NCI-H2081 (cell line): ENCODE measurements at regions not wholly inside any gene's neighbourhood (a gene's known extent, or its start where the extent isn't known, plus 50 kb on each side); places are given as distances from the start of the nearest gene placed in this dataset.
"Not testable (repeated sequence)": the region's sequence is repeated elsewhere in the genome, so short reads cannot be mapped to it uniquely, and the experiment has no call there.

Source experiments
- DNase-seq, 2 experiments: peaks; one replicate each; lab custom pipeline; 2025; lab: John Stamatoyannopoulos, UW

DNA sequence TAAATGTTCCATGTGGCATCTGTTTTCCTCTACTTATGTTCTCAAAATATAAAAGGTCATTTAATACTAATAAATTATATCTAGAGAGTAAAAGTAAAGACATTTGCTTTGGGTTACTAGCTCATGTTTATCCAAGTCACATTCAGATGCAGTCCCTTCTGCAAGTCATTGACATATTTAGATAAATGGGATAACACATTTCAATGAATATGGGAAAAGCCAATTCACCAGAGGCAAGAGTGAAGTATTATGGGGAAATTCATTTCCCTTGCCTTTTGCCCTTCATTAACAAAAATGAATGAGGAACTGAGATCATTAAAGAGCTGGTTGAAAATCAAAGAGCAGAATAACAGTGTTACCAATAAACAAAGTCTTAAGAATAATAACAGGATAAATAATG lies 306.2 kb upstream of the FSTL5 start:
- DNase-seq: no peak

DNA sequence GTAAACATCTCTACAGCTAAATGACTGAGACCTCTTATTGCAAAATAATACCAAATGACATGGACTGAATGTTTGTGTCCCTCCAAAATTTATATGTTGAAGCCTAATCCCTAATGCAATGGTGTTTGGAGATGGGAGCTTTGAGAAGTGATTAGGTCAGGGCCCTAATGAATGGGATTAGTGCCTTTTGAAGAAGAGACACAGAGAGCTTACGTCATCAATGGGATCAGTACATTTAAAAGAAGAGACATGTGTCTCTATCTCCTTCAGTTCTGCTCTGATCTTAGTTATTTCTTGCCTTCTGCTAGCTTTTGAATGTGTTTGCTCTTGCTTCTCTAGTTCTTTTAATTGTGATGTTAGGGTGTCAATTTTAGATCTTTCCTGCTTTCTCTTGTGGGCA lies 301.6 kb upstream of the FSTL5 start:
- DNase-seq: not testable (repeated sequence)

DNA sequence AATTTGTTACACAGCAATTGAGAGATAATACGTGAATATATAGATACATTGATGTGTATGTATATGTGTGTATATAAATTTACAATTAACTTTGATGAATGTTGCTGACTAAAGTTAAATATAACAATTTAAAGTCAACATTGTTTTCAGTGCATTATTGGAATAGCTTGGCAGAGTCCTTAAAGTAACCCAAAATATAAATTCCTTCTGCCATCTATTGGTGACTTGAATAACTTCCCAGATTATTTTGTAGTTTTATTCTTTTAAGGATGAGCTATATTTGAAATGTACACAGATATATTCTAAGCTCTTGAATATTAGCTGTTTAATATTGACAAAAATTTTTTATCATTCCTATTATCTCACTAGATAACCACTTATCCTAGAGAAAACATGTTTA lies 298.2 kb upstream of the FSTL5 start:
- DNase-seq: peak in 1 of 2 experiments; percentile 4

DNA sequence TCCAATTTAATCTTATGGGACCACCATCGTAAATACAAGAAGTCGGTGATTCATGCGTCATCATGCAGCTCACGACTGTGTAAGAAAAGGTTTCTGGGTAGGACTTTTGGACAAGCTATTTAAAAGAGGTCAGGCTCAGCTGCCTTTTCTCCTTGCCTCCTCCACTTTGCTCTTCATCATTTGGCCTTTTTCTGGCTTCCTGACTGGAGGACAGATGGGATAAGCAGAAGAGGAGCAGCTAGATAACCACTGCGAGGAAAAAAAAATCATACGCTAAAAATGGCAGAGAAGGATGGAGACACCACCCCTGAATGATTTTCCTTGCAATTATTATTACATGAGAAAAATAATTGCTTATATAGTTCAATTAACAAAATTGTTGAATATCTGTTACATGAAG lies 294.3 kb upstream of the FSTL5 start:
- DNase-seq: no peak

DNA sequence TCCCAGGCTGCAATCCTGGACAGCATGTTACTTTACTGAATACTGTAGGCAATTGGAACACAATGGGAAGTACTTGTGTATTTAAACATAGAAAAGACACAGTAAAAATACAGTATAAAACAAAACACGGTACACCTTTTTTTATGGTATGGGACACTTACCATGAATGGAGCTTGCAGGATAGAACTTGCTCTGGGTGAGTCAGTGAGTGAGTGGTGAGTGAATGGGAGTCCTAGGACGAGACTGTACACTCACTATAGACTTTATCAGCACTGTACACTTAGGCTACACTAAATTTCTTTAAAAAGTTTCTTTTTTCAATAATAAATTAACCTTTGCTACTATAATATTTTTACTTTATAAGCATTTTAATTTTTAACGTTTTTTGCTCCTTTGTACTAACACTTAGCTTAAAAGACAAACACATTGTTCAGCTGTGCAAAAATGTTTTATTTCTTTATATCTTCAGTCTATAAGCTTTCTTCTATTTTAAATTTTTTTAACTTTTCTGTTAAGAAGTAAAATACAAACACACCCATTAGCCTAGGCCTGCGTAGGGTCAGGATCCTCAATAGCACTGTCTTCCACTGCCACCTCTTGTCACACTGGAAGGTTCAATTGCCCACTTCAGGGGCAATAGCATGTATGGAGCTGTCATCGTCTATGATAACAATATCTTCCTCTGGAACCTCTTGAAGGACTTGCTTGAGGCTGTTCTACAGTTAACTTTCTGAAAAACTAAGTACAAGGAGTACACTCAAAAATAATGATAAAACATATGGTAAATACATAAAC lies 293.5 kb upstream of the FSTL5 start:
- DNase-seq: no peak

DNA sequence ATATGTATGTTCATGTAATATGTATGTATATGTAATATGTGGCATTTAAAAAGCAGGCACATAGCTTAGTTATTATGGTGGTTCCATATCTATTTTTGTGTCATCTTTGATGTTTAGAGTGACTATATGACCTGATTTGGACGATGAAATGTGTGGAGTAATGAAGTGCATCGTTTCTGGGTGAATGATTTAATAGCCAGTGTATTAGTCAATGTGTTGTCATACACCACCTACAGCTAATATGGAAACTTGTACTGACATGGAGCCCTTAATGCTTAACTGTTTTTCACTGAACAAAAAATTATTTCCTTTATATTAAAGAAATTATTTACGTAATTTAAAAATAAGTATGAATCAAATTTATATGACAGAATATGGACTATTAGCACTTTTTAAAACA lies 292.3 kb upstream of the FSTL5 start:
- no peak for DNase-seq

DNA sequence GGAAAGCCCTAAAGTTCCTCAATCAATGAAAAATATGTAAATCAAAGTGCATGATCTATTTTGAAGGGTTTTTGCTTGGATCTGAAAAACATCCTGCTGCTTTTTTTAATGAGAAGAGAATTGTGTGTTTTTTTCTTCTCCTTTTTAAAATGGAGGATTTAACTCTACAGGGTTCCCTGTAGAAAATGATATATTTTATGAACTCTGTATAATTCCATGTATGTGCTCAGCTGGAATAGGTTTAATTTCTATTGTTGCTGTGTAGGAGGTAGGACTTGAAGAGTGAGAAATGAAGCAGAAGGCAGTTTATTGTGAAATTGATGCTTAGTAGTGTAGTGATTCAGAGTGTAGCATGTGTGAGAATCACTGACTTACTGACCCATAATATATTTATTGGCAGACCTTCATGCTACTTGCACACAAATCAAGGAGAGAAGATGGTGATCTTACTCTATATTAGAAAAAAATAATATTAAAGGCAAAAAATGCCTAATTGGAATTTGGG lies 286.8 kb upstream of the FSTL5 start:
- DNase-seq: peak in 1 of 2 experiments; percentile 58

DNA sequence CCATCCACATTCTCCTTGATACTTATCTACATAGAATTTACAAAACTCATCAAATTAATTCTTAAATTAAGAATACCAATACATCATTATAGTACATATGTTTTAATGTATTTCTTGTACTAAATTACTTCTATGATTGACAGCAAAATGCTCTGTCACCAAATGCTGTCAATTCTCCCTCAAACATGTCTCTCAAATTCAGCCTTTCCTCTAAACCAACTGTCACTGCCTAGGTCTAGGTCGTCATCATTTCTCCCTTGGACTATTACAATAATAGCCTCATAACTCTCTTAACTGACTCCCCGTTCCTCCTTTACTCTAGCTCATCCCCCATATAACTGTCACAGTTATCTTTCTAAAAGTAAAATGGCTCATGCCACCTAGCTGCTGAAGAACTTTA lies 279.7 kb upstream of the FSTL5 start:
- no peak for DNase-seq

DNA sequence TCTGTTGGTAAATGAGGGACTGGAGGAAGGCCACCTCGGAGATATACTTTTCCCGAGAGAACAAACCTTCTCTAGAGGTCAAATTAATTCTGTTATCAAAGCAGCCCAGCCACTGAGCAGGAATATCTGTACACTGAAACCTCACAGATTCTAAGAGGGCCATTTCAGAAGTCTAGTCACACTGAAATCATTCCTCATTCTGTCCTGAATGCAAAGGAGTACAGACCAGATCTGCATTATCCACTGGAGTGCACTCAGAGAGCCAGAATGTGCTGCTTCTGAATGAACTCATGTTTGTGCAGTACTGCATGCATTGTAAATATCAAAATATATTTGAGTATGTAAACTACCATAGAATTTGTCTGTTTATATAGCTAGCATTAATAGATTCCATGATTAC lies 278.3 kb upstream of the FSTL5 start:
- DNase-seq: no peak

DNA sequence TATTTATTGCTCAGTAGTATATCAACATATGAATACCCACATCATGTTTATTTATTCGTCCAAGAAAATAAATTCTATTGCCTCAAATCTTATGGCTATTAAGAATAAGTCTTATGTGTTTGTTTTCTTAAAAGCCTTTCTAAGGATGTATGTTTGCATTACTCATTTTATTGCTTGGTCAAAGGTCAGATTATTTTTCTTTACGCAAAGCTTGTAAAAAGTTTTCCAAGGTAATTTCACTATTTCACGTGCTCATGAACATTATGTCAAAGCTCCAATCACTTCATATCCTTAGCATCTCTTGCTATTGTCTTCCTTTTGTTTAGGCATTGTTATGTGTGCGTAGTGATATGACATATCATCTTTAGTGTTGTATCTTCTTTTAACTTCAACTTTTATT lies 258.5 kb upstream of the FSTL5 start:
- no peak for DNase-seq

DNA sequence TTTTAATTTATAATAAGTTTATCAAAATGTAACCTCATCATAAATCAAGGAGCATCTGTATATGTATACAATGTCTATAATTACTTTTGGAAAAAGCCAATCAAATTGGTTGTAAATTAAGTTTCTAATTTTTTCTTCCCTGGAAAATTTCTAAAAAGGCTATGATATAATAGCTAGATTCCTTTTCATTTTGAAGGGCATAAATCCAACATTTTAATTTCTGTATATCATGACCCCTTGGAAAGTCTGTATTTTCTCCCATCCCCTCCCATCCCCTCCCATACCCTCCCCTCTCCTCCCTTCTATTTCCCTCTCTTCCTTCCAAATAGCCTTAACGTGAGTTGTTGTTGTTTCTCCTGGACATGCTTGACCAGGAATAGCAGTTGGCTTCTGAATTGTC lies 247.1 kb upstream of the FSTL5 start:
- DNase-seq: no peak

DNA sequence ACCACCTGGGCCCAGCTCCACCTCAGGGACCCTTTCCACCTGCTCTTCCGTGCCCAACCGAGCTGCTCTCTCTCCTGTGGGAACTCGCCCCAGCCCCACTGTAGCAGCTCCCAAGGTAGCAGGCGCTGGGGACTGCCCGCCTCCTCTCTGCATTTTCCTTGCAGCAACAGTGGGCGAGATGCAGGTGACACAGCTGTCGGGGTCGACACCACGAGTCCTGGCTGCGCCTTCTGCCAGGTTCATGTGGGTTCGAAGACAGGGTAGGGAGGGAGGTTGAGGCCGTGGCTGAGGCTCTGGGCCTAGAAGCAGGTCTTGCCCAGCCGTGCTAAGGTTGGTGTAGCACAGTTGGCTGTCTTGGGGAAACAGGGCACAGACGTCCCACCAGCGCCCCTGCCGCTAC lies 245.2 kb upstream of the FSTL5 start:
- DNase-seq: no peak

DNA sequence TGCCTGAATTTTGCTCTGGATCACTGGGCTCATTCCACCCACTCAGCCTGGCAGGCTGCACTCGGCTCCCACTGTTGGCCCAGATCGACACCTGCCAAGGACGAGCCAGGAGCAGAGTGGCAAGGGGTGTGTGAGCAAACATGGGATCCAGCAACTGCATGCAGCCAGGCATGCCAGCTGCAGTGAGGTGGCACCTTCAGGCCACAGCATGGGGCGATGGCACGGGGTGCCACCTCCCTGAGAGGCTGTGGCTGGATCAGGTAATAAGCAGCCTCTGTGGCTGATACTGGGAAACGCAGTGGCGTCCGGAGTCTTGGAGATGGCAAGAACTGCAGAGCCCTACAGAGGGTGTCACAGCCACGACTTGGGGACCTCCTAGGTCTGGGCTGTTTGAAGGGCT lies 244.5 kb upstream of the FSTL5 start:
- DNase-seq: peak in 1 of 2 experiments; percentile 38

DNA sequence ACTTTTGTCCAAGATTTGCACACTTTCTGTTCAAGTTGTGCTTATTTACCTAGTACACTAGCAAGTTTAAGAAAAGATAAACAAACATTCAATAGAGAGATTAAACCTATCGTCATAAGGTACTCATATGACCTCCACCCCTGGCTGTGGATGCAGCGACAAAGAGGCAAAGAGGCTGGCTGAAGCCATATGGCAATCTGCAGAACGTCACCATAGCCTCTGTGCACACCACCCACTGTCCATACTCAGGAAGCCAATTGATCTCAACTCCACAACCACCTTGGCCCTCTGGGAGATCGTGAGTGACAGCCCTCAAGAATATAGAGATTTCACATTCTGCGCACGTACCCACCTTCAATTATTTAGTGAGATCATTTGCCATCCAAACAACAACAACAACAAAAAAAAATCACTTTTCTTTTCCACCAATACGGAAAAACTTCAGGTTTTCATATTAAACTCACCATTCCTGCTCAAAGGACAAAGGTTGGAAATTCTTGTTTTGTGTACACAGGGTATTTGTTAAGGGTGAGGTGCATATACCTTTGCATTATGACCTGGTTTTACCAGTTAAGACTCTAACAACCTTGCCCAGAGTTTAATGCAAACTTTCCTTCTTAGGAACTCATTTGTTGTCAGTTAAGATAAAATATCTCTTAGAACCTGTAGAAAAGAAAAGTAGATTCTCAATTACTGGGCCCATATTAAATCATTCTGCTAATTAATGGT lies 243.0 kb upstream of the FSTL5 start:
- no peak for DNase-seq

DNA sequence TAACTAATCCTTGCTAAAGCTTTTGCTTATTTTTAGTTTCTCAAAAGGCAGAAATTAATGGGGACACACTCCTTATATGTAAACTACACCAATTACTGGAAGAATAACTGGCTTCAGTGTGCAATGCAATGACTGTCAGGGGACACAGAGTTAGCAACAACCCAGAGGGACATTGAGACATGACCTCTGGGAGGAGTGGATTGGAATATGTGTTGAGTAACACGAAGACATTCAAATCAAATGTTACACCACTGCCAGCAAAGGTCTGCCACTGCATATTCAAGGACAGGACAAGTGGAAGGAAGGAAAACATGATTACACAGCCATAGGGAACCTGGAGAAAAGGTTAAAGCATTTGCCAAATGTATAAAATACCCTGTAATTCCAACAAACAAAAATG lies 240.1 kb upstream of the FSTL5 start:
- no peak for DNase-seq

DNA sequence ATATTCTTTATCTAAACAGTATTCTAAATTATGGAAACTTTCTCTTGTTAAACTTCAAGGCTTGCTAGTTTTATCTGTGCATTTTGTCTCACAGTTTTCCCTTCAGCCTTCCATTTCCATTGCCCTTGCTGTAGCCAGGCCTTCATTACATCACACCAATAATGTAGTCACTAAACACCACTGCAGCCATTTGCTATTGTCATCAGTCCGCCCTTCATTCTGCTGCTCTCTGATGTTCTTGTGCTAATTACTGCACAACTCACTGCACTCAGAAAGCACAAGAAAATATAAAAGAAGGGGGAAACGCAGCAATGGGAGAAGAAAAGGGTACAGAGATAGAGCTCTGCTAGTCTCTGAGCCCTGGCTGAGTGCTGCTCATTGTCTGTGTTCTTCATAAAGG lies 239.6 kb upstream of the FSTL5 start:
- no peak for DNase-seq

DNA sequence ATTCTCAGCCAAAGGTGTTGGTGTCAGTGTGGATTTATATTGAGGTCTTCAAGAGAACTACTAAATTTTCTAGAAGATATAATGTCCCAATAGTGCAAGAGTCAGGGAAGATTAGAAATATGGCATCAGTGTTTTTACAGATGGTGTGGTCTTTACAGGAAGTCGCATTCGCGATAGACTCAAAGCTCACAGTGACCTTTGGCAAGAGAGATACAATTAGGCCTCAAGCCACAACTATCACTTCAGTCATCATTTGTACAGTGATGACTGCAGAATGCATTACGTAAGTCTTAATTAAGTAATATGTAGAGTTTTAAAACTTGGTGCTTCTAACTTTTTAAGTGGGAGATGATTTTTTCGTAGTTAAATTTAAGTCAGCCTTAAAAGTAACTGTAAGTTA lies 237.2 kb upstream of the FSTL5 start:
- no peak for DNase-seq

DNA sequence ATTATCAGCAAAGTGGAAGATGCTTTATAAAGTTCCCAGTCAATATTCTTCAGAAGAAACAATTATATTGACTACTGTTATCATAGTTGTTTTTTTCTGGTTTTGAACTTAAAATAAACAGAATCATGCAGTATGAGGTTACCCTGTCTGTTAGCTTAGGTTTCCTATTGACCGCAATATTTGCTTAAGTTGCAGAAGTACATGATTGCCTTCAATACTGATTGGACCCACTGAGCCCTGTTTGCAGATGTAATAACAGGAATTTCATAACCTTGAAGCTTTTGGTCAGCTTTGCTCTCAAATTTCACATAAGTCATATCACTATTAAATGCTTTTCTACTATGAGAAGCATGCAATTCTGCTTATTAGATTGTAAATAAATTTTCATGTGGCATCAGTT lies 229.1 kb upstream of the FSTL5 start:
- DNase-seq: no peak

DNA sequence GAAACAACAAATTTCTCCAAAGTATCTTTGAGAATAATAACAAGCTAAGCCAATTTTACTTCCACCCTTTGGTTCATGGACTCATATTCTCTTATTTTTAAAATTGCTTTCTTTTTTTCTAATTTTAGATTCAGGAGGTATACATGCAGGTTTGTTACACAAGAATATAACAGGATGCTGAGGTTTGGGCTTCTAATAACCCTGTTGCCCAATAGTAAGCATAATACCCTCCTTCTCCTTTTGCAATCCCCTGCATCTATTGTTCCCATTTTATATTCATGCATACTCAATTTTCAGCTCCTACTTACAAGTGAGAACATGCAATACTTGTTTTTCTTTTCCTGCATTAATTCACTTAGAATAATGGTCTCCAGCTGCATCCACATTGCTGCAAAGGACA lies 202.3 kb upstream of the FSTL5 start:
- no peak for DNase-seq

DNA sequence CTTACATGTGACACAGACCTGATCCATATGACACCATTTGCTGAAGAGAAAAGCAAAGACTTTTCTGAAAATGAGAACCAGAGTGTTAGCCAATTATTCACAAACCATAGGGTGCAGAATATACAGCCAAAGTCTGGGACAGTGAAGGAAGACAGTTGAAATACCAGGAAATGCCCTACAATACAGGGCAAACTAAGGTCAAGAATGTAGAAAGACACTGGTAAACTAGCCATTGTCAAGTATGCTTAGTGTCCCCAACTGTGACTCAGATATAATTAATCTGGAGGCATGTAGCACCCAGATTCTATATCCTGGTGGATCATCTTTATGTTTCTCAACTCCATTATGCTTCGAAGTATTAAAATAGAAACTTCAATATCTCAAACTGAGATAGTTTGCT lies 200.9 kb upstream of the FSTL5 start:
- no peak for DNase-seq

DNA sequence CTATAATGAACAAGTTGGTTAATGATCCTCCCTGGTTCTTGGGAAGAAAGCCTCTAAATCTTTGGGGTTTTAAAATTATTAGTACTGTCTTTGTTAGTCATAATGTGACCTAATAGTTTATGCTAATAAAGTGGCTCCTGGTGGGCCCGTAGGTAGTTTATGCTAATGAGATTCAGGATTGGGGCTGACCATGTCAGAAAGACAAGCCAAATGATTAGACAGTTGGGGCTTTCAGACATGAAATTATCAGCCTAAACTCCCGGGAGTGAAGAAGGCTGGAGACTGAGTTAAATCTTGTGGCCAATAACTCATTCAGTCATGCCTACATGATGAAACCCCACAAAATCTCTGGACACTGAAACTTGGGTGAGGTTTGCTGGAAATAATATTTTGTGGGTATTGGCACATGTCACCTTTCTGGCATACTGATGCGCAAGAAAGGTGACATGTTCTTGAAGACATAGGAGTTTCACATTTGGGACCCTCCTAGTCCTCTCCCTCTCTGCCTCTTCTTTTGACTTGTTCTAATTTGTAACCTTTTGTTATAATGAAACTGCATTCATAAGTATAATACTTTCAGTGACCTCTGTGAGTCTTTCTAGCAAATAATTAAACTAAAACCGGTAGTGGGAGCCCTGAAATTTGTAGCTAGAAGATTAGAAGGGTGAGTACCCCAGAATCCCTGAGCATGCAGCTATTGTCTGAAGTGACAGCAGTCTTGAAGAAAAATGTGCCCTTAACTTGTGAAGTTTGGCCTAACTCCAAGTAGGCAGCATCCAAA lies 196.8 kb upstream of the FSTL5 start:
- no peak for DNase-seq

DNA sequence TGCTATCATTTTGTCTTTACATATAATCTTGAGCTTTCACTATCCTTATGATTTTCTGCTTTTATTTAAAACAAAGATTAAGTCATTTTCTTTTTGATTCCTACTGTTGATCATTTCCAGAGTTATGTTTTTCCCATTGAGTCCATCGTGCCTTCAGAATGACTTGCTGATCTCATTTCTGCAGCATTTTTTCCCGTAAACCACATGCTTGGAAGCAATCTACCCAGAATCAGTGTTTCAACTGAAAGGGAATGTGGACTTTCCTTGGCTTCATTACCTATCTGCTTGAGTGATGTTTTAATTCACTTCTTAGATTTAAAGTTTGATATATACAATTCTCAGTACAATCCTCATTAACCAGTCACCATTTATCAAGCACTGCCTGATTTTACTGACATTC lies 192.4 kb upstream of the FSTL5 start:
- no peak for DNase-seq
